A673 (cell line): ENCODE measurements at regions not wholly inside any gene's neighbourhood (a gene's known extent, or its start where the extent isn't known, plus 50 kb on each side); places are given as distances from the start of the nearest gene placed in this dataset.

ENCODE experiments used
- BruUV-seq: library from RNA; stranded (reverse); fragments of 400-500 nt; replicated peaks from 2 replicates; lab custom pipeline; 2021; lab: Mats Ljungman, UMichigan
- CTCF ChIA-PET: fragments of 300-600 bp; sonication (Branson Sonifier 250); formaldehyde crosslinking; loops from one replicate; lab custom pipeline; 2022; ENCODE audit warnings: antibody characterized with exemption; lab: Charles Lee
- POLR2A ChIA-PET: fragments of 300-600 bp; sonication (Branson Sonifier 250); formaldehyde crosslinking; loops from one replicate; lab custom pipeline; 2022; ENCODE audit warnings: antibody characterized with exemption; ENCODE audit not compliant: low non-redundant PET; lab: Charles Lee
- DNase-seq: peaks from one replicate; pipeline ENCODE4 v3.0.0-alpha.2; 2015; ENCODE audit warnings: low spot score
- H3K27ac ChIP-seq: fragments of 200-600 bp; sonication (generic); 2 replicates; pipeline ENCODE4 v1.5.1; 2016; ENCODE audit warnings: mixed run types, low read depth, mild to moderate bottlenecking, mixed read lengths, antibody characterized with exemption, low read length; ENCODE audit not compliant: poor library complexity, severe bottlenecking
- H3K27me3 ChIP-seq: fragments of 200-600 bp; sonication (generic); replicated peaks from 2 replicates; pipeline ENCODE4 v1.6.1; 2017; ENCODE audit warnings: mixed run types, low read depth, mild to moderate bottlenecking, mixed read lengths, antibody characterized with exemption, low read length; ENCODE audit not compliant: insufficient read depth, poor library complexity
- H3K36me3 ChIP-seq: fragments of 200-600 bp; sonication (generic); 2 replicates; pipeline ENCODE4 v1.6.1; 2016; ENCODE audit warnings: mixed run types, mild to moderate bottlenecking, mixed read lengths, antibody characterized with exemption, low read length; ENCODE audit not compliant: insufficient read depth, poor library complexity, severe bottlenecking
- H3K4me1 ChIP-seq: fragments of 200-600 bp; sonication (generic); 2 replicates; pipeline ENCODE4 v1.6.1; 2017; ENCODE audit warnings: mixed run types, mild to moderate bottlenecking, mixed read lengths, antibody characterized with exemption, low read length; ENCODE audit not compliant: insufficient read depth, poor library complexity, severe bottlenecking
- H3K4me3 ChIP-seq: fragments of 200-600 bp; sonication (generic); 2 replicates; pipeline ENCODE4 v1.5.1; 2016; ENCODE audit warnings: low read depth, mixed run types, mild to moderate bottlenecking, mixed read lengths, low read length; ENCODE audit not compliant: poor library complexity, severe bottlenecking
- H3K9me3 ChIP-seq: fragments of 200-600 bp; sonication (generic); 2 replicates; pipeline ENCODE4 v1.6.1; 2016; ENCODE audit warnings: mixed run types, low read depth, mild to moderate bottlenecking, mixed read lengths, antibody characterized with exemption, low read length; ENCODE audit not compliant: poor library complexity, severe bottlenecking
- CTCF ChIP-seq: fragments of 300-800, 200-600 bp; sonication (generic); conservative IDR thresholded peaks from 2 replicates; pipeline ENCODE4 v1.5.1; 2017; ENCODE audit warnings: low read depth, mild to moderate bottlenecking, antibody characterized with exemption, low read length, moderate library complexity, mixed read lengths
- EZH2 ChIP-seq: fragments of 200-600 bp; sonication (generic); IDR thresholded peaks from 2 replicates; pipeline ENCODE4 v1.6.1; 2017; ENCODE audit warnings: borderline replicate concordance, low read depth, mild to moderate bottlenecking, mixed read lengths, antibody characterized with exemption, low read length; ENCODE audit not compliant: poor library complexity, severe bottlenecking
- intact Hi-C: fragments of 100-400 bp; cut with micrococcal nuclease; formaldehyde crosslinking; loops from one replicate; pipeline ENCODE4 v1.10.0; 2022; ENCODE audit not compliant: unreplicated experiment

- intact Hi-C loops, result no loop called here
- BruUV-seq, result no TSS peak
- CTCF ChIA-PET, result no interaction called here
Observed at GRCh38 chr7:114356133-114356532, 58.5 kb upstream of the FOXP2 start.

DNA sequence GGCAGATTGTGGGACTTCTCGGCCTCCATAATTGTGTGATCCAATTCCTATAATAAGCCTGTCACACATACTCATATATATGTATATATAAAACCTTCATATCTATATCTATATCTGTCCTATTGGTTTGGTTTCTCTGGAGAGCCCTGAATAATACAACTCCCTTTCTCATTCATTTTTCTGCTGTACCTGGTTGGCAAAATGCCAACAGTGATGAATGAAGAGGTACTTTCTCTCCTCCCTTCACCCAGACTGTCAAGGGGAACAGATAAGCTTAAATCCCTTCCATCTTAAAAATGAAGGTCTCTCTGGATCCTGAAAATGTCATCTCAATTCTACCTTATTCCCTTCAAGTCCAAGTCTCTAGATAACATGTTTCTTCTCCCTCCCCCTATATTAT lies 60.3 kb upstream of the FOXP2 start:
- no TSS peak for BruUV-seq
- no peaks in the 10 kb centered on the region for H3K4me1 ChIP-seq
- TF ChIP-seq EZH2 (no peak), CTCF (no peak)
- H3K9me3 ChIP-seq, result no peaks in the 10 kb centered on the region
- H3K36me3 ChIP-seq, result no peaks in the 10 kb centered on the region
- H3K27me3 ChIP-seq, result peaks cover 5% of the 10 kb centered on the region
- H3K27ac ChIP-seq, result no peak overlapping the region
- intact Hi-C loops, result no loop called here
- no peak for DNase-seq
- POLR2A ChIA-PET, result no interaction called here
- no peak overlapping the region for H3K4me3 ChIP-seq
- CTCF ChIA-PET, result no interaction called here

More at GRCh38 chr7:114356133-114356532, 58.5 kb upstream of the FOXP2 start:
- H3K27me3 ChIP-seq, result peaks cover 5% of the 10 kb centered on the region
- H3K4me3 ChIP-seq, result no peak overlapping the region
- no peaks in the 10 kb centered on the region for H3K36me3 ChIP-seq
- DNase-seq, result no peak
- TF ChIP-seq EZH2, result no peak
- TF ChIP-seq CTCF, result no peak
- POLR2A ChIA-PET, result no interaction called here
- H3K9me3 ChIP-seq, result no peaks in the 10 kb centered on the region
- H3K4me1 ChIP-seq, result no peaks in the 10 kb centered on the region
- H3K27ac ChIP-seq, result no peak overlapping the region

GRCh38 chr7:114345494-114345893 lies 69.1 kb upstream of the FOXP2 start:
- no peak for DNase-seq
- H3K27ac ChIP-seq, result no peak overlapping the region
- no peak overlapping the region for H3K4me3 ChIP-seq
- POLR2A ChIA-PET, result no interaction called here
- peaks cover 12% of the 10 kb centered on the region for H3K27me3 ChIP-seq
- intact Hi-C loops, result no loop called here
- no peaks in the 10 kb centered on the region for H3K4me1 ChIP-seq
- no peaks in the 10 kb centered on the region for H3K36me3 ChIP-seq
- CTCF ChIA-PET, result no interaction called here
- no peaks in the 10 kb centered on the region for H3K9me3 ChIP-seq
- no TSS peak for BruUV-seq
- TF ChIP-seq CTCF, result no peak
- no peak for TF ChIP-seq EZH2
